ENCODE measurements at regions not wholly inside any gene's neighbourhood (a gene's known extent, or its start where the extent isn't known, plus 50 kb on each side); places are given as distances from the start of the nearest gene placed in this dataset.

DNA sequence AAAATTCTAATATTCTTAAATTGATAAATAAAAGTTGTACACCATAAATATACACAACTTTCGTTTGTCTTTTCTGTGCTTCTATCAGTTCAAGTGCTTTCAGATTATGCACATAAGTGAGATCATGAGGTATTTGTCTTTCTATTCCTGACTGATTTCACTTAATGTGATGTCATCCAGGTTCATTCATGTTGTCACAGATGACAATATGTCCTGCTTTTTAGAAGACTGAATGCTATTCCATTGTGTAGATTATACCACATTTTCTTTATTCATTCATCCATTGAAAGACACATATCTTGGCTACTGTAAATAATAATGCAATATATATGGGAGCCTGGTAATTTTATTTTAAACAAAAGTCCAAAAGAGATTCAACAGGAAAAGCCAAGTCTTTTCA, 190.1 kb upstream of the ERBB4 start:
- TF ChIP-seq CTCF (IDR thresholded peaks at IDR 0.05; ENCODE audit: low read length) (no peak), EZH2 (IDR thresholded peaks at IDR 0.05; ENCODE audit: borderline replicate concordance, low read length) (no peak)
